ENCODE measurements at regions not wholly inside any gene's neighbourhood (a gene's known extent, or its start where the extent isn't known, plus 50 kb on each side); places are given as distances from the start of the nearest gene placed in this dataset.

DNA sequence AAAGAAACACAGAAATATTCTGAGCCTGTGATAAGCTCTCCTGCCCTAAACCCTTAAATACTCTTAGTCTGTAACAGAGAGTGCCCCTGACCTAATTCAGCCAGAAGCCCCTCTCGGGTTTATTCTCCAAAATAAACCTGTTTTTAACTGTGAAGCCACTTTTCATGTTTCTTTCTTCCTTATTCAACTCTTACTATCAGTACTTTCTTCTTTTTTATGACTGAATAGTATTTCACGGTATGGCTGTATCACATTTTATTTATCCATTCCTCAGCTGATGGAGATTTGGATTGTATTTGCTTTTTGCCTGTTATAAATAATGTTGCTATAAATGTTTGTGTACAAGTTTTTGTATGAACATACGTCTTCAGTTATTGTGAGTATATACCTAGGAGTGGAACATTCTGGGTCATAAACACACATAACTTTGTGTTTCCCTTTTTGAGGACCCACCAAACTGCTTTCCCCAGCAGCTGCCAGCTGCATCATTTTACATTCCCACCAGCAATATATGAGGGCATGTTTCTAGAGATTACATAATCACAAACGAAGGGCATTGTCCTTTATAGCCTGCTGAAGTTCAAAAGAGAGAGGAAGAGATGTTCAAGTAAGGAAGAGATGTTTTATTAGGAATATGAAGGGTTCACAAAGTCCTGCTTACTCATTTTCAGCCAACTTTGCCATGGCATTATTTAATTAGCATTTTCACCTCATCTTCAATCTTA, 199.4 kb upstream of the NUDT4 start:
- intact Hi-C loops (cut with micrococcal nuclease), result no loop called here
- Histone ChIP-seq H3K4me2 (ENCODE audit: low read length) (no peak overlapping the region), H3K27me3 (ENCODE audit: insufficient read depth, low read length) (no peaks in the 10 kb centered on the region), H3K4me1 (ENCODE audit: control insufficient read depth in 1 of 2, insufficient read depth in 2 of 2, low read length in 2 of 2) (no peaks in the 10 kb centered on the region), H3K4me3 (replicated peaks in 1 of 2; ENCODE audit: low read depth in 1 of 2, low read length in 2 of 2) (no peak overlapping the region), H2AFZ (ENCODE audit: low read depth, low read length, poor library complexity, severe bottlenecking) (no peak overlapping the region), H3K9me2 (ENCODE audit: insufficient read depth) (no peaks in the 10 kb centered on the region), H3K36me3 (ENCODE audit: control insufficient read depth in 1 of 2, insufficient read depth in 2 of 2, low read length in 2 of 2) (no peaks in the 10 kb centered on the region), H3K9ac (ENCODE audit: low read length) (no peak overlapping the region), H3K9me3 (ENCODE audit: control insufficient read depth in 1 of 2, insufficient read depth in 1 of 2, low read depth in 1 of 2, low read length in 2 of 2) (no peaks in the 10 kb centered on the region), H3K79me2 (ENCODE audit: insufficient read depth, low read length) (no peaks in the 10 kb centered on the region), H4K20me1 (ENCODE audit: insufficient read depth) (no peaks in the 10 kb centered on the region), H3K27ac (ENCODE audit: low read depth, low read length) (no peak overlapping the region)
- BruUV-seq (replicated peaks), result no TSS peak
- POLR2A ChIA-PET, result no interaction called here
- DNase-seq (ENCODE audit: low read depth, low spot score), result no peak
- CTCF ChIA-PET, result no interaction called here
- ATAC-seq, result no peak
- TF ChIP-seq, protein P1, sequence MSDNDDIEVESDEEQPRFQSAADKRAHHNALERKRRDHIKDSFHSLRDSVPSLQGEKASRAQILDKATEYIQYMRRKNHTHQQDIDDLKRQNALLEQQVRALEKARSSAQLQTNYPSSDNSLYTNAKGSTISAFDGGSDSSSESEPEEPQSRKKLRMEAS (IDR thresholded peaks at IDR 0.05), result no peak
- TF ChIP-seq CEBPB (IDR thresholded peaks at IDR 0.05; ENCODE audit: low read depth) (no peak), ZFX (IDR thresholded peaks at IDR 0.05) (no peak), RAD21 (IDR thresholded peaks at IDR 0.05; ENCODE audit: low read depth) (no peak), TCF7L2 (IDR thresholded peaks at IDR 0.05; ENCODE audit: borderline replicate concordance, extremely low read depth, insufficient read depth, insufficient read length) (no peak), SRF (IDR thresholded peaks at IDR 0.05; ENCODE audit: low read depth) (no peak), POLR2A (IDR thresholded peaks at IDR 0.05; ENCODE audit: borderline replicate concordance, extremely low read depth, insufficient read depth, insufficient read length) (no peak), JUND (IDR thresholded peaks at IDR 0.05) (no peak), EZH2phosphoT487 (IDR thresholded peaks at IDR 0.05; ENCODE audit: borderline replicate concordance) (no peak), ELF1 (IDR thresholded peaks at IDR 0.05; ENCODE audit: borderline replicate concordance, low read depth) (no peak), SP1 (IDR thresholded peaks at IDR 0.05; ENCODE audit: low read depth) (no peak), FOSL1 (IDR thresholded peaks at IDR 0.05; ENCODE audit: low read depth) (no peak), EZH2 (IDR thresholded peaks at IDR 0.05) (no peak)
- TF ChIP-seq, protein P2, sequence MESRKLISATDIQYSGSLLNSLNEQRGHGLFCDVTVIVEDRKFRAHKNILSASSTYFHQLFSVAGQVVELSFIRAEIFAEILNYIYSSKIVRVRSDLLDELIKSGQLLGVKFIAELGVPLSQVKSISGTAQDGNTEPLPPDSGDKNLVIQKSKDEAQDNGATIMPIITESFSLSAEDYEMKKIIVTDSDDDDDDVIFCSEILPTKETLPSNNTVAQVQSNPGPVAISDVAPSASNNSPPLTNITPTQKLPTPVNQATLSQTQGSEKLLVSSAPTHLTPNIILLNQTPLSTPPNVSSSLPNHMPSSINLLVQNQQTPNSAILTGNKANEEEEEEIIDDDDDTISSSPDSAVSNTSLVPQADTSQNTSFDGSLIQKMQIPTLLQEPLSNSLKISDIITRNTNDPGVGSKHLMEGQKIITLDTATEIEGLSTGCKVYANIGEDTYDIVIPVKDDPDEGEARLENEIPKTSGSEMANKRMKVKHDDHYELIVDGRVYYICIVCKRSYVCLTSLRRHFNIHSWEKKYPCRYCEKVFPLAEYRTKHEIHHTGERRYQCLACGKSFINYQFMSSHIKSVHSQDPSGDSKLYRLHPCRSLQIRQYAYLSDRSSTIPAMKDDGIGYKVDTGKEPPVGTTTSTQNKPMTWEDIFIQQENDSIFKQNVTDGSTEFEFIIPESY (IDR thresholded peaks at IDR 0.05; ENCODE audit: extremely low read depth, insufficient replicate concordance, low read length), result no peak
- TF ChIP-seq, protein P3, sequence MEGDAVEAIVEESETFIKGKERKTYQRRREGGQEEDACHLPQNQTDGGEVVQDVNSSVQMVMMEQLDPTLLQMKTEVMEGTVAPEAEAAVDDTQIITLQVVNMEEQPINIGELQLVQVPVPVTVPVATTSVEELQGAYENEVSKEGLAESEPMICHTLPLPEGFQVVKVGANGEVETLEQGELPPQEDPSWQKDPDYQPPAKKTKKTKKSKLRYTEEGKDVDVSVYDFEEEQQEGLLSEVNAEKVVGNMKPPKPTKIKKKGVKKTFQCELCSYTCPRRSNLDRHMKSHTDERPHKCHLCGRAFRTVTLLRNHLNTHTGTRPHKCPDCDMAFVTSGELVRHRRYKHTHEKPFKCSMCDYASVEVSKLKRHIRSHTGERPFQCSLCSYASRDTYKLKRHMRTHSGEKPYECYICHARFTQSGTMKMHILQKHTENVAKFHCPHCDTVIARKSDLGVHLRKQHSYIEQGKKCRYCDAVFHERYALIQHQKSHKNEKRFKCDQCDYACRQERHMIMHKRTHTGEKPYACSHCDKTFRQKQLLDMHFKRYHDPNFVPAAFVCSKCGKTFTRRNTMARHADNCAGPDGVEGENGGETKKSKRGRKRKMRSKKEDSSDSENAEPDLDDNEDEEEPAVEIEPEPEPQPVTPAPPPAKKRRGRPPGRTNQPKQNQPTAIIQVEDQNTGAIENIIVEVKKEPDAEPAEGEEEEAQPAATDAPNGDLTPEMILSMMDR (IDR thresholded peaks at IDR 0.05 in 2 of 3, conservative IDR thresholded peaks at IDR 0.05 in 1 of 3; ENCODE audit: borderline replicate concordance in 1 of 3, insufficient read depth in 1 of 3, low read depth in 2 of 3, low read length in 2 of 3), result no peak
- TF ChIP-seq, protein P4, sequence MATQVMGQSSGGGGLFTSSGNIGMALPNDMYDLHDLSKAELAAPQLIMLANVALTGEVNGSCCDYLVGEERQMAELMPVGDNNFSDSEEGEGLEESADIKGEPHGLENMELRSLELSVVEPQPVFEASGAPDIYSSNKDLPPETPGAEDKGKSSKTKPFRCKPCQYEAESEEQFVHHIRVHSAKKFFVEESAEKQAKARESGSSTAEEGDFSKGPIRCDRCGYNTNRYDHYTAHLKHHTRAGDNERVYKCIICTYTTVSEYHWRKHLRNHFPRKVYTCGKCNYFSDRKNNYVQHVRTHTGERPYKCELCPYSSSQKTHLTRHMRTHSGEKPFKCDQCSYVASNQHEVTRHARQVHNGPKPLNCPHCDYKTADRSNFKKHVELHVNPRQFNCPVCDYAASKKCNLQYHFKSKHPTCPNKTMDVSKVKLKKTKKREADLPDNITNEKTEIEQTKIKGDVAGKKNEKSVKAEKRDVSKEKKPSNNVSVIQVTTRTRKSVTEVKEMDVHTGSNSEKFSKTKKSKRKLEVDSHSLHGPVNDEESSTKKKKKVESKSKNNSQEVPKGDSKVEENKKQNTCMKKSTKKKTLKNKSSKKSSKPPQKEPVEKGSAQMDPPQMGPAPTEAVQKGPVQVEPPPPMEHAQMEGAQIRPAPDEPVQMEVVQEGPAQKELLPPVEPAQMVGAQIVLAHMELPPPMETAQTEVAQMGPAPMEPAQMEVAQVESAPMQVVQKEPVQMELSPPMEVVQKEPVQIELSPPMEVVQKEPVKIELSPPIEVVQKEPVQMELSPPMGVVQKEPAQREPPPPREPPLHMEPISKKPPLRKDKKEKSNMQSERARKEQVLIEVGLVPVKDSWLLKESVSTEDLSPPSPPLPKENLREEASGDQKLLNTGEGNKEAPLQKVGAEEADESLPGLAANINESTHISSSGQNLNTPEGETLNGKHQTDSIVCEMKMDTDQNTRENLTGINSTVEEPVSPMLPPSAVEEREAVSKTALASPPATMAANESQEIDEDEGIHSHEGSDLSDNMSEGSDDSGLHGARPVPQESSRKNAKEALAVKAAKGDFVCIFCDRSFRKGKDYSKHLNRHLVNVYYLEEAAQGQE (IDR thresholded peaks at IDR 0.05; ENCODE audit: low read depth), result no peak
- TF ChIP-seq, protein P5, sequence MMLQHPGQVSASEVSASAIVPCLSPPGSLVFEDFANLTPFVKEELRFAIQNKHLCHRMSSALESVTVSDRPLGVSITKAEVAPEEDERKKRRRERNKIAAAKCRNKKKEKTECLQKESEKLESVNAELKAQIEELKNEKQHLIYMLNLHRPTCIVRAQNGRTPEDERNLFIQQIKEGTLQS (IDR thresholded peaks at IDR 0.05), result no peak
- RAD21 ChIA-PET (ENCODE audit: low non-redundant PET in 1 of 2, low total read pairs in 2 of 2, uncharacterized antibody in 2 of 2, unreplicated experiment in 2 of 2), result no interaction called here
